Mesenchymal stem cell (in vitro differentiated cells and primary cell): ENCODE measurements at regions not wholly inside any gene's neighbourhood (a gene's known extent, or its start where the extent isn't known, plus 50 kb on each side); places are given as distances from the start of the nearest gene placed in this dataset.

ENCODE experiments used
- DNase-seq: peaks from one replicate; pipeline ENCODE4 v3.0.0-alpha.2; 2013
- H2AFZ ChIP-seq: one replicate; pipeline ENCODE4 v1.6.1; 2013; ENCODE audit warnings: low read depth, mild to moderate bottlenecking, control low read depth, inconsistent platforms, low read length, moderate library complexity
- H2AK5ac ChIP-seq: 2 replicates; pipeline ENCODE4 v1.6.1; 2013; ENCODE audit warnings: low read length, moderate library complexity, mild to moderate bottlenecking, inconsistent platforms; ENCODE audit not compliant: severe bottlenecking
- H2BK120ac ChIP-seq: one replicate; pipeline ENCODE4 v1.6.1; 2013; ENCODE audit warnings: low read depth, mild to moderate bottlenecking, inconsistent platforms, low read length, moderate library complexity
- H2BK12ac ChIP-seq, 2 experiments: one replicate each; pipeline ENCODE4 v1.6.1; 2013; ENCODE audit warnings: inconsistent platforms in 2 of 2, low read length in 2 of 2, mild to moderate bottlenecking in 2 of 2, moderate library complexity in 2 of 2, control low read depth in 1 of 2
- H2BK15ac ChIP-seq: one replicate; pipeline ENCODE4 v1.6.1; 2013; ENCODE audit warnings: mild to moderate bottlenecking, low read depth, inconsistent platforms; ENCODE audit not compliant: poor library complexity, severe bottlenecking
- H2BK5ac ChIP-seq: 2 replicates; pipeline ENCODE4 v1.6.1; 2013; ENCODE audit warnings: low read depth, mild to moderate bottlenecking, low read length, control low read depth, inconsistent platforms; ENCODE audit not compliant: poor library complexity, severe bottlenecking
- H3K14ac ChIP-seq, 2 experiments: one replicate each; pipeline ENCODE4 v1.6.1; 2013; ENCODE audit warnings: inconsistent platforms in 2 of 2, low read length in 2 of 2, control low read depth in 1 of 2, mild to moderate bottlenecking in 1 of 2, moderate library complexity in 1 of 2
- H3K18ac ChIP-seq, 2 experiments: one replicate each; pipeline ENCODE4 v1.6.1; 2013; ENCODE audit warnings: inconsistent platforms in 2 of 2, low read length in 2 of 2, control low read depth in 1 of 2, low read depth in 1 of 2, mild to moderate bottlenecking in 1 of 2
- H3K23ac ChIP-seq, 2 experiments: one replicate each; pipeline ENCODE4 v1.6.1; 2013; ENCODE audit warnings: inconsistent platforms in 2 of 2, low read length in 2 of 2, mild to moderate bottlenecking in 2 of 2, moderate library complexity in 2 of 2, control low read depth in 1 of 2
- H3K27ac ChIP-seq: 2 replicates; pipeline ENCODE4 v1.5.1; 2013; ENCODE audit warnings: mild to moderate bottlenecking, moderate library complexity, low read length, control low read depth, inconsistent platforms; ENCODE audit not compliant: poor library complexity, severe bottlenecking
- H3K27me3 ChIP-seq, 2 experiments: 2 replicates each; pipeline versions ENCODE4 v1.6.1 to v1.7.0; 2013; ENCODE audit warnings: low read length in 2 of 2, mild to moderate bottlenecking in 2 of 2, moderate library complexity in 2 of 2, control low read depth in 1 of 2, inconsistent platforms in 1 of 2; ENCODE audit not compliant: control insufficient read depth in 1 of 2, insufficient read depth in 1 of 2
- H3K36me3 ChIP-seq, 2 experiments: 2 replicates each; pipeline versions ENCODE4 v1.6.1 to v1.7.0; 2013; ENCODE audit warnings: low read length in 2 of 2, control low read depth in 1 of 2, inconsistent platforms in 1 of 2, low read depth in 1 of 2, mild to moderate bottlenecking in 1 of 2; ENCODE audit not compliant: insufficient read depth in 2 of 2, control insufficient read depth in 1 of 2
- H3K4ac ChIP-seq, 2 experiments: one replicate each; pipeline ENCODE4 v1.6.1; 2013; ENCODE audit warnings: inconsistent platforms in 2 of 2, low read length in 2 of 2, mild to moderate bottlenecking in 2 of 2, moderate library complexity in 2 of 2, control low read depth in 1 of 2, low read depth in 1 of 2
- H3K4me1 ChIP-seq: 2 replicates; pipeline ENCODE4 v1.6.1; 2013; ENCODE audit warnings: low read depth, low read length, control low read depth; ENCODE audit not compliant: control insufficient read depth, insufficient read depth
- H3K4me2 ChIP-seq: 2 replicates; pipeline ENCODE4 v1.6.1; 2013; ENCODE audit warnings: low read length, mild to moderate bottlenecking, inconsistent platforms; ENCODE audit not compliant: poor library complexity, severe bottlenecking
- H3K4me3 ChIP-seq, 2 experiments: 2 replicates each; pipeline versions ENCODE4 v1.5.1 to v1.7.0; 2013; ENCODE audit warnings: low read length in 2 of 2, mild to moderate bottlenecking in 2 of 2, control low read depth in 1 of 2, low read depth in 1 of 2; ENCODE audit not compliant: insufficient read depth in 1 of 2
- H3K79me1 ChIP-seq: replicated peaks from 2 replicates; pipeline ENCODE4 v1.6.1; 2013; ENCODE audit warnings: mild to moderate bottlenecking, control low read depth, low read length, inconsistent platforms; ENCODE audit not compliant: poor library complexity, severe bottlenecking
- H3K9ac ChIP-seq: 2 replicates; pipeline ENCODE4 v1.7.0; 2013; ENCODE audit warnings: mild to moderate bottlenecking, low read length, moderate library complexity
- H3K9me3 ChIP-seq: 2 replicates; pipeline ENCODE4 v1.7.0; 2013; ENCODE audit warnings: mild to moderate bottlenecking, low read length; ENCODE audit not compliant: control insufficient read depth
- H4K8ac ChIP-seq: one replicate; pipeline ENCODE4 v1.6.1; 2013; ENCODE audit warnings: inconsistent platforms, mild to moderate bottlenecking, low read length, moderate library complexity
- H4K91ac ChIP-seq: one replicate; pipeline ENCODE4 v1.6.1; 2013; ENCODE audit warnings: mild to moderate bottlenecking, low read length, inconsistent platforms
- WGBS: methylation state at CpG from one replicate; pipeline ENCODE4 v1.1.7; 2013; ENCODE audit warnings: mixed read lengths; 5-methylcytosine and 5-hydroxymethylcytosine counted together

- no peak overlapping the region for H3K4ac ChIP-seq
- no peak overlapping the region for H3K4me2 ChIP-seq
- H3K4me1 ChIP-seq, result peaks cover 3% of the 10 kb centered on the region
These were observed 472.7 kb downstream of the CMPK2 start for GRCh38 chr2:6392966-6393365.

GRCh38 chr2:6393819-6394218, 471.9 kb downstream of the CMPK2 start:
- Histone ChIP-seq H3K79me1 (no peaks in the 10 kb centered on the region), H2BK5ac (no peak overlapping the region), H3K9ac (no peak overlapping the region), H4K91ac (no peak overlapping the region), H2BK15ac (no peak overlapping the region), H2BK120ac (no peak overlapping the region), H3K4me2 (no peak overlapping the region), H3K36me3 (no peaks in the 10 kb centered on the region), H3K9me3 (no peaks in the 10 kb centered on the region), H3K14ac (no peak overlapping the region), H3K4me3 (no peak overlapping the region), H4K8ac (no peak overlapping the region), H3K23ac (no peak overlapping the region), H3K27ac (no peak overlapping the region), H3K4me1 (peaks cover 3% of the 10 kb centered on the region), H2AFZ (no peak overlapping the region), H2BK12ac (no peak overlapping the region), H3K18ac (no peak overlapping the region), H3K4ac (no peak overlapping the region), H3K27me3 (no peaks in the 10 kb centered on the region), H2AK5ac (no peak overlapping the region)
- DNase-seq, result no peak
- 67% methylated on average over 1 of the region's 3 CpGs for WGBS

More at GRCh38 chr2:6392966-6393365, 472.7 kb downstream of the CMPK2 start:
- Histone ChIP-seq H3K9me3 (no peaks in the 10 kb centered on the region), H2BK15ac (no peak overlapping the region), H3K79me1 (no peaks in the 10 kb centered on the region), H3K27me3 (no peaks in the 10 kb centered on the region), H2BK120ac (no peak overlapping the region), H2AK5ac (no peak overlapping the region), H3K18ac (no peak overlapping the region), H3K23ac (no peak overlapping the region), H4K91ac (no peak overlapping the region), H4K8ac (no peak overlapping the region), H3K14ac (no peak overlapping the region), H2AFZ (no peak overlapping the region), H3K36me3 (no peaks in the 10 kb centered on the region), H3K4me3 (no peak overlapping the region), H3K9ac (no peak overlapping the region), H2BK5ac (no peak overlapping the region), H3K27ac (no peak overlapping the region), H2BK12ac (no peak overlapping the region)
- 87% methylated on average over 6 of the region's 6 CpGs for WGBS
- no peak for DNase-seq

GRCh38 chr2:6394276-6394675, 471.4 kb downstream of the CMPK2 start:
- Histone ChIP-seq H3K27me3 (no peaks in the 10 kb centered on the region), H3K23ac (no peak overlapping the region), H3K4me3 (no peak overlapping the region), H3K27ac (no peak overlapping the region), H2BK120ac (no peak overlapping the region), H3K4me1 (peaks cover 3% of the 10 kb centered on the region), H3K79me1 (no peaks in the 10 kb centered on the region), H3K36me3 (no peaks in the 10 kb centered on the region), H3K9me3 (no peaks in the 10 kb centered on the region), H3K14ac (no peak overlapping the region), H3K4ac (no peak overlapping the region), H3K4me2 (no peak overlapping the region), H4K8ac (no peak overlapping the region), H2BK5ac (no peak overlapping the region), H4K91ac (no peak overlapping the region), H3K9ac (no peak overlapping the region), H2BK12ac (no peak overlapping the region), H3K18ac (no peak overlapping the region), H2AK5ac (no peak overlapping the region), H2AFZ (no peak overlapping the region), H2BK15ac (no peak overlapping the region)
- WGBS, result 83% methylated on average over 2 of the region's 2 CpGs
- DNase-seq, result no peak

GRCh38 chr2:6398421-6398820, 467.3 kb downstream of the CMPK2 start:
- no peak overlapping the region for H3K4me2 ChIP-seq
- H3K14ac ChIP-seq, result no peak overlapping the region
- no peaks in the 10 kb centered on the region for H3K36me3 ChIP-seq
- no peaks in the 10 kb centered on the region for H3K79me1 ChIP-seq
- no peak overlapping the region for H2BK15ac ChIP-seq
- H3K27me3 ChIP-seq, result no peaks in the 10 kb centered on the region
- no peak overlapping the region for H3K18ac ChIP-seq
- H2BK120ac ChIP-seq, result no peak overlapping the region
- no peak for DNase-seq
- H4K91ac ChIP-seq, result no peak overlapping the region
- H3K23ac ChIP-seq, result no peak overlapping the region
- no peak overlapping the region for H2BK12ac ChIP-seq
- H3K4ac ChIP-seq, result no peak overlapping the region
- H3K27ac ChIP-seq, result no peak overlapping the region
- H4K8ac ChIP-seq, result no peak overlapping the region
- H3K4me3 ChIP-seq, result no peak overlapping the region
- no peak overlapping the region for H2AFZ ChIP-seq
- no peak overlapping the region for H2BK5ac ChIP-seq
- no peak overlapping the region for H3K9ac ChIP-seq
- H3K9me3 ChIP-seq, result no peaks in the 10 kb centered on the region
- H2AK5ac ChIP-seq, result no peak overlapping the region
- H3K4me1 ChIP-seq, result no peaks in the 10 kb centered on the region
- no CpG with 5 or more reads among the region's 2 CpGs for WGBS
